Mesothelial cell of epicardium (in vitro differentiated cells): ENCODE measurements at regions not wholly inside any gene's neighbourhood (a gene's known extent, or its start where the extent isn't known, plus 50 kb on each side); places are given as distances from the start of the nearest gene placed in this dataset.

Experiments
- DNase-seq, 2 experiments: peaks; one replicate each; pipeline ENCODE4 v3.0.0; 2021; ENCODE audit warnings: low spot score in 2 of 2; ENCODE audit not compliant: unreplicated experiment in 2 of 2
- H3K27ac Mint-ChIP-seq: 2 replicates; pipeline ENCODE4 v1.8.0; 2021; ENCODE audit warnings: mixed read lengths
- H3K27me3 Mint-ChIP-seq: 2 replicates; pipeline ENCODE4 v1.8.0; 2021; ENCODE audit warnings: low read depth, mixed read lengths
- H3K36me3 Mint-ChIP-seq: 2 replicates; pipeline ENCODE4 v1.8.0; 2021; ENCODE audit warnings: mixed read lengths
- H3K4me1 Mint-ChIP-seq: 2 replicates; pipeline ENCODE4 v1.8.0; 2021; ENCODE audit warnings: mixed read lengths
- H3K4me3 Mint-ChIP-seq: 2 replicates; pipeline ENCODE4 v1.8.0; 2021; ENCODE audit warnings: mild to moderate bottlenecking, moderate library complexity, mixed read lengths
- H3K9me3 Mint-ChIP-seq: 2 replicates; pipeline ENCODE4 v1.8.0; 2021; ENCODE audit warnings: mixed read lengths
- TF ChIP-seq, protein P1 (sequence below): fragments of 200-600 bp; sonication (generic); IDR thresholded peaks from one replicate; pipeline ENCODE4 v1.5.0; 2021; ENCODE audit warnings: antibody characterized with exemption; ENCODE audit not compliant: unreplicated experiment

DNA sequence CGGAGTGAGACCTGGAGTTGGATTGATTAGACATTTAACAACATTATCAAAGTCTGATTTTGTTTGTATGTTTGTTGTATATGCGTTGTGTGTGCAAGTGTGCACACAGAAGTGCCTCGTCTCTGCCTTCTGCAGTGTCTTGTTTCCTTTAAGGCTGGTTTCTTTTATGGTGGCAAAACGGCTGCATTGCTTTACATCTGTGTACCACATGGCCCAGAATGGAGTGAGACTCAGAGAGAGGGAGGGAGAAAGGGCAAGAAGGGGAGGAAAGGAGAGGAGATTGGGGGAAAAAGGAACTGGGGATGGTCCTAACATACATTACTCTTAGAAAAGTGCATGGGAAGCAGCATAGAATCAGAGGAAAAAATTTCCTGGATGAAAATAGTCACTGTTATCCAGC lies 99.7 kb upstream of the WLS start:
- Mint-ChIP-seq H3K9me3 (no peaks in the 10 kb centered on the region), H3K27me3 (no peaks in the 10 kb centered on the region), H3K4me3 (no peak overlapping the region), H3K4me1 (no peaks in the 10 kb centered on the region), H3K27ac (no peak overlapping the region), H3K36me3 (no peaks in the 10 kb centered on the region)
- TF ChIP-seq, protein P1, sequence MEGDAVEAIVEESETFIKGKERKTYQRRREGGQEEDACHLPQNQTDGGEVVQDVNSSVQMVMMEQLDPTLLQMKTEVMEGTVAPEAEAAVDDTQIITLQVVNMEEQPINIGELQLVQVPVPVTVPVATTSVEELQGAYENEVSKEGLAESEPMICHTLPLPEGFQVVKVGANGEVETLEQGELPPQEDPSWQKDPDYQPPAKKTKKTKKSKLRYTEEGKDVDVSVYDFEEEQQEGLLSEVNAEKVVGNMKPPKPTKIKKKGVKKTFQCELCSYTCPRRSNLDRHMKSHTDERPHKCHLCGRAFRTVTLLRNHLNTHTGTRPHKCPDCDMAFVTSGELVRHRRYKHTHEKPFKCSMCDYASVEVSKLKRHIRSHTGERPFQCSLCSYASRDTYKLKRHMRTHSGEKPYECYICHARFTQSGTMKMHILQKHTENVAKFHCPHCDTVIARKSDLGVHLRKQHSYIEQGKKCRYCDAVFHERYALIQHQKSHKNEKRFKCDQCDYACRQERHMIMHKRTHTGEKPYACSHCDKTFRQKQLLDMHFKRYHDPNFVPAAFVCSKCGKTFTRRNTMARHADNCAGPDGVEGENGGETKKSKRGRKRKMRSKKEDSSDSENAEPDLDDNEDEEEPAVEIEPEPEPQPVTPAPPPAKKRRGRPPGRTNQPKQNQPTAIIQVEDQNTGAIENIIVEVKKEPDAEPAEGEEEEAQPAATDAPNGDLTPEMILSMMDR: no peak
- no peak for DNase-seq

DNA sequence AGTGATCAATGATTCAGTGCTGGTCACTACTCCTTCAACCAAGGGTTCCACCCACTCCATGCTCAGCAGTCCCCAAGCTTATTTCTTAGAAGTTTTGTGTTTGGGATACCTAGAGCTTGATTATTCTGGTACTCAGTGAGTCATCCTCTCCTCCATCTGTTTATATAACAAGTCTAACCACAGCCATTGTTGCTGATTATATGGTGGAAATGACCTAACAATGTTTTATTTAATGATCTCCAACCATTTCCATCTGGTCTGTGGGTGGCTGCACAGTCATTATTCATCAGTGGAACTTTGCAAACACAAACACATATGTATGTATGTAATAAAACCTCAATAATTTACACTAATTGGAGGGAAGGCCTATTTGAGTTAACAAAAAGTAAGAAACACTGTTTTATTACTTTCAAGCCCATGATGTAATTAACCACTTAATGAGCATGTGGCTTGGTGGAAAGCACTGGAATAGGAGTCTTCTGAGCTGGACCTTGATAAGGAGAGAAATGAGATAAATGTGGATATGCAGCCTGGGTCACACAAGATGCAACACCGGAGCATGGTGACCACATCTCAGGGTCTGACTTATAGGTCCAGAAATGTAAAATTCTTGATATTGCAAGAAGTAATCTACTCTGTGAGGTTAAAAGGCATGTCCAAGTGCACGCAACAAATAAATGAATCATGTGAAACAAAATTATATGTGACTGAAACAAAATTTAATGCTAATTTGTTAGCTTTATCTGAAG lies 99.0 kb upstream of the WLS start:
- H3K27me3 Mint-ChIP-seq: no peaks in the 10 kb centered on the region
- H3K9me3 Mint-ChIP-seq: no peaks in the 10 kb centered on the region
- no peak for DNase-seq
- TF ChIP-seq, protein P1: no peak
- no peak overlapping the region for H3K27ac Mint-ChIP-seq
- H3K4me3 Mint-ChIP-seq: no peak overlapping the region
- no peaks in the 10 kb centered on the region for H3K36me3 Mint-ChIP-seq
- no peaks in the 10 kb centered on the region for H3K4me1 Mint-ChIP-seq

DNA sequence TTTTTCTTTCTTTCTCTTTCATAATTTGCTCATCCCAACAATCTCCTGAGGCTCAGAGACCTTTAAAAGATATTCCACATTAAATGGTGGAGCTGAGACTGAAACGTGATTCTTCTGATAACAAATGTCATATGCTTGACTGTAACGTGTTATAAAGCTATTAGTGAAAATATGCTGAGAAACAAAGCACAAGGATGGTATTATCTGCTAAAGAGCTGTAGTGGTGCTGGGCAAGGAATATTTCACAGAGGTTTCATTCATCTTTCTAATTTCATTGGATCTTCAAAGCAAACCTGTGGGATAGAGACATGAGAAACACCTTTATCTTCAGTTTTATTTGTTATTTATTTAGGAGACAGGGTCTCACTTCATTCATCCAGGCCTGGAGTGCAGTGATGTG lies 98.1 kb upstream of the WLS start:
- Mint-ChIP-seq H3K27me3 (no peaks in the 10 kb centered on the region), H3K4me1 (no peaks in the 10 kb centered on the region), H3K4me3 (no peak overlapping the region), H3K27ac (no peak overlapping the region), H3K9me3 (no peaks in the 10 kb centered on the region), H3K36me3 (no peaks in the 10 kb centered on the region)
- TF ChIP-seq, protein P1: no peak
- DNase-seq: no peak

DNA sequence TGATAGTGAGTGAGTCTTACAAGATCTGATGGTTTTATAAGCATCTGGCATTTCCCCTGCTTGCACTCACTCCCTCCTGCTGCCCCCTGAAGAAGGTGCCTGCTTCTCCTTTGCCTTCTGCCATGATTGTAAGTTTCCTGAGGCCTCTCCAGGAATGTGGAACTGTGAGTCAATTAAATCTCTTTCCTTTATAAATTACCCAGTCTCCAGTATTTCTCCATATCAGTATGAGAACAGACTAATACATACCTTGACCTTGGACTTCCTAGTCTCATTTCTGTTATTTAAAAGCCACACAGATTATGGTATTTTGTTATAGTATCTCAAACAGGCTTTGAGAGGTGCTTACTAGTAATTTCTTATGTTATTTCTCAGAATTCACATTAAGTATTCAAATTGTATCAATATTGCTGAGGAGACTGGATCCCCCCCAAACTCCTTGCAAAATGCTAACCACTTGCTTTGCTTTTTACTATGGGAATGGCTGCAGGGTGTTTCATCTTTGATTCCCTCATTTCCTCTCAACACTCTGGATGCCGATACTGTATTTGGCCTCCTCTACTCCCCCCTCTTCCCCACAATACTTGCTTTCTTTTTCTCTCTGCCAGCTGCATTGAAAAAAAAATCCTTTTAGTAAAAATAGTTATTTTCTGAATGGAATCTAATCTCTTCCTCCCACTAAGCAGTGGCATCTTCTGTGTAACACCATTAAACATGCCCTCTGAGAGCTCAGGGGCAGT lies 96.9 kb upstream of the WLS start:
- H3K36me3 Mint-ChIP-seq: no peaks in the 10 kb centered on the region
- no peaks in the 10 kb centered on the region for H3K27me3 Mint-ChIP-seq
- no peaks in the 10 kb centered on the region for H3K4me1 Mint-ChIP-seq
- H3K9me3 Mint-ChIP-seq: no peaks in the 10 kb centered on the region
- H3K4me3 Mint-ChIP-seq: no peak overlapping the region
- no peak for DNase-seq
- TF ChIP-seq, protein P1: no peak
- no peak overlapping the region for H3K27ac Mint-ChIP-seq

DNA sequence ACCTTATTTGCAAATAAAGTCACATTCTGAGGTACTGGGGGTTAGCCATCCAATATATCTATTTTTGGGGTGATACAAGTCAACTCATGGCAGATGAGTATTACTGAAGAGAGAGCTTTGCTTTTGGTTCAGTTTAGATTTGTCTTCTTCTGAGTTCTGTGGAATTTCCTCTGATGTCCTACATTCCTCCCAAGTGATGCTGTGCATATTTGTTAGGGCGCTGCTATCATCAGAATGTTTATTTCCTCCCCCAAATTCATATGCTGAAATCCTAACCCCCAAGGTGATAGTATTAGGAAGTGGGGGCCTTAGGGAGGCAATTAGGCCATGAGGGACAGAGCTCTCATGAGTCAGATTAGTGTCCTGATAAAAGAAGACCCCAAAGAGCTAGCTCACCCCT lies 96.2 kb upstream of the WLS start:
- H3K4me3 Mint-ChIP-seq: no peak overlapping the region
- DNase-seq: no peak
- TF ChIP-seq, protein P1: no peak

More for the DNA sequence above, 96.2 kb upstream of the WLS start:
- no peaks in the 10 kb centered on the region for H3K36me3 Mint-ChIP-seq
- H3K4me1 Mint-ChIP-seq: no peaks in the 10 kb centered on the region
- H3K27ac Mint-ChIP-seq: no peak overlapping the region
- H3K9me3 Mint-ChIP-seq: no peaks in the 10 kb centered on the region
- no peaks in the 10 kb centered on the region for H3K27me3 Mint-ChIP-seq
